ENCODE measurements at regions not wholly inside any gene's neighbourhood (a gene's known extent, or its start where the extent isn't known, plus 50 kb on each side); places are given as distances from the start of the nearest gene placed in this dataset.
"Not testable (repeated sequence)": the region's sequence is repeated elsewhere in the genome, so short reads cannot be mapped to it uniquely, and the experiment has no call there.

GRCh38 chr14:85829601-85830000 is 299.7 kb downstream of the FLRT2 start:
- not testable (repeated sequence) for H3K36me3 ChIP-seq (ENCODE audit: control insufficient read depth in 4 of 4, insufficient read depth in 4 of 4, low read length in 4 of 4); H3K27me3 ChIP-seq (ENCODE audit: control insufficient read depth in 3 of 3, insufficient read depth in 3 of 3, low read length in 2 of 3); H3K4me1 ChIP-seq (ENCODE audit: control insufficient read depth in 5 of 5, insufficient read depth in 5 of 5, low read length in 5 of 5); ATAC-seq (ENCODE audit: insufficient read depth, low FRiP score); H3K4me3 ChIP-seq; DNase-seq; H3K27ac ChIP-seq (ENCODE audit: low read depth in 1 of 2, low read length in 1 of 2); H3K9ac ChIP-seq (ENCODE audit: insufficient read depth in 1 of 2, low read length in 2 of 2); H3K9me3 ChIP-seq (ENCODE audit: control insufficient read depth in 4 of 4, insufficient read depth in 3 of 4, low read length in 3 of 4)
- WGBS, 2 donors = 97 to 98% methylated on average over 20 to 24 of the region's 25 CpGs

DNA sequence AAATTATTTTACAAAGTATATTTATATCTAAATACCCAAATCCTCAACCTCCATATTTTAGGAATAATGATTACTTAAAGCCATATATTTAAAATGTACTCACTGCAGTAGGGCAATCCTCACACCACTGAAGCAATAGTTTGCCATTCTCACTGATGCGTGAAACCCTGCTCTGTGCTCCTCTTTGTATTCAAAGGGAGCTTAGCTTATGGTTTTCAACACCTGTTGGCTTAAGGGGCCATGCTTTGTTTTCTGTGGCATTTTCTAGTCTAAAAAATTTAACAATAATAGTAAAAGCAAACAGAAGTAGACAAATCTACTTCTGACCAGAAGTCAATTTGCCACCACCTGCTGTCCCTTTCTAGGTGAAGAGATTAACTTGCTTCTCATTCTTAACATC is 294.6 kb downstream of the FLRT2 start:
- Histone ChIP-seq H3K9ac (ENCODE audit: insufficient read depth in 1 of 2, low read length in 2 of 2) (no peak overlapping the region), H3K4me1 (ENCODE audit: control insufficient read depth in 5 of 5, insufficient read depth in 5 of 5, low read length in 5 of 5) (no peaks in the 10 kb centered on the region), H3K9me3 (ENCODE audit: control insufficient read depth in 4 of 4, insufficient read depth in 3 of 4, low read length in 3 of 4) (no peaks in the 10 kb centered on the region), H3K27me3 (ENCODE audit: control insufficient read depth in 3 of 3, insufficient read depth in 3 of 3, low read length in 2 of 3) (no peaks in the 10 kb centered on the region), H3K27ac (ENCODE audit: low read depth in 1 of 2, low read length in 1 of 2) (no peak overlapping the region), H3K4me3 (no peak overlapping the region), H3K36me3 (ENCODE audit: control insufficient read depth in 4 of 4, insufficient read depth in 4 of 4, low read length in 4 of 4) (no peaks in the 10 kb centered on the region)
- 85 to 93% methylated on average over 1 of the region's 1 CpG for whole genome bisulfite sequencing, 2 donors
- TF ChIP-seq CTCF (IDR thresholded peaks at IDR 0.05; ENCODE audit: control extremely low read depth, extremely low read depth) = no peak
- ATAC-seq (ENCODE audit: insufficient read depth, low FRiP score) (no peak), DNase-seq (no peak)

- DNase-seq (no peak), ATAC-seq (ENCODE audit: insufficient read depth, low FRiP score) (no peak)
- Histone ChIP-seq H3K4me3 (no peak overlapping the region), H3K4me1 (ENCODE audit: control insufficient read depth in 5 of 5, insufficient read depth in 5 of 5, low read length in 5 of 5) (no peaks in the 10 kb centered on the region), H3K9ac (ENCODE audit: insufficient read depth in 1 of 2, low read length in 2 of 2) (no peak overlapping the region), H3K27ac (ENCODE audit: low read depth in 1 of 2, low read length in 1 of 2) (no peak overlapping the region), H3K36me3 (ENCODE audit: control insufficient read depth in 4 of 4, insufficient read depth in 4 of 4, low read length in 4 of 4) (no peaks in the 10 kb centered on the region), H3K27me3 (ENCODE audit: control insufficient read depth in 3 of 3, insufficient read depth in 3 of 3, low read length in 2 of 3) (no peaks in the 10 kb centered on the region), H3K9me3 (ENCODE audit: control insufficient read depth in 4 of 4, insufficient read depth in 3 of 4, low read length in 3 of 4) (no peaks in the 10 kb centered on the region)
- TF ChIP-seq CTCF (IDR thresholded peaks at IDR 0.05; ENCODE audit: control extremely low read depth, extremely low read depth) = no peak
- WGBS, 2 donors = 88 to 91% methylated on average over 3 of the region's 3 CpGs
Observed at GRCh38 chr14:85822236-85822635, 292.3 kb downstream of the FLRT2 start.

DNA sequence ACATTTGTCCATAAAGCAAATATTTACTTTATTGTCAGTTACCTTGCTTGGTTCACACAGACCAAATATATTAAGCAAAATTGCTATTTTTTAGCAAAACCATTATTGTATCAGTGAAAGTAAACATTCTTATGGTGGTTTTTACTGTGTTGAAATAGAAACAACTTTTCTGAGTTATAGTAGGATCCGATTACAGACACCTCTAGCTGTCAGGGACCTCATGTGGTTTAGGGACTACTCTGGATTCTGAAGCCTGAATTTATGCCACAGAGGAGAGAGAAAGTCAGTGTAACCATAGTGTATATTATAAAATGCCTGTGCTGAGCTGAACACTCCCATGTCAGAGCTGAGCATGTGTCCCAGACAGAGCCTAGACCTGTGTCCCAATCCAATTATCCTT is 287.5 kb downstream of the FLRT2 start:
- no peak overlapping the region for H3K9ac ChIP-seq (ENCODE audit: insufficient read depth in 1 of 2, low read length in 2 of 2)
- H3K27ac ChIP-seq (ENCODE audit: low read depth in 1 of 2, low read length in 1 of 2) = no peak overlapping the region
- H3K4me1 ChIP-seq (ENCODE audit: control insufficient read depth in 5 of 5, insufficient read depth in 5 of 5, low read length in 5 of 5) = no peaks in the 10 kb centered on the region
- H3K9me3 ChIP-seq (ENCODE audit: control insufficient read depth in 4 of 4, insufficient read depth in 3 of 4, low read length in 3 of 4) = no peaks in the 10 kb centered on the region
- H3K4me3 ChIP-seq = no peak overlapping the region
- H3K27me3 ChIP-seq (ENCODE audit: control insufficient read depth in 3 of 3, insufficient read depth in 3 of 3, low read length in 2 of 3) = no peaks in the 10 kb centered on the region
- ATAC-seq (ENCODE audit: insufficient read depth, low FRiP score) (no peak), DNase-seq (peak in 1 of 3 donors; percentile 10)
- no peaks in the 10 kb centered on the region for H3K36me3 ChIP-seq (ENCODE audit: control insufficient read depth in 4 of 4, insufficient read depth in 4 of 4, low read length in 4 of 4)
- WGBS, 2 donors = 74% methylated on average over 1 of the region's 1 CpG
- no peak for TF ChIP-seq CTCF (IDR thresholded peaks at IDR 0.05; ENCODE audit: control extremely low read depth, extremely low read depth)
